HG02588 (cell line): ENCODE measurements at regions not wholly inside any gene's neighbourhood (a gene's known extent, or its start where the extent isn't known, plus 50 kb on each side); places are given as distances from the start of the nearest gene placed in this dataset.

Experiments
- ATAC-seq: cut with Tn5 transposase; IDR thresholded peaks from one replicate; pipeline ENCODE4 v1.9.1; 2021; ENCODE audit warnings: mild to moderate bottlenecking, moderate library complexity; ENCODE audit not compliant: unreplicated experiment

DNA sequence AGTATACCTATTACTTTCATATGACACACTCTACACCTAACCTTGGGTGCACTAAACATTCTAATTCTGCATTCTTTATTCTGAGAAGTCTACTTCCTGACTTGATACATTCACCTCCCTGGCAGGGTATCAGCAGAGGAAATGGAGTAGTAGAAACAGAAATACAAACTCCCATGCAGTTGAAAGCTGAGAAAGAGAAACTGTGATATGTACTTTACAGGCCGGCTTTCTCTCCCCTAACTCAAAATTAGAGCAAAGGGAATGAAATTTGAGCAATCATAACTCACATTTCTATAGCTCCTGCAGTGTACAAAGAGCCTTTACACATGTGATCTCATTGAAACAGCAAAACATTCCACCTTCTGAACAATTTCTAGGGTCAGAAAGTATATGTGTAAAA is 135.5 kb upstream of the COL8A1 start:
- ATAC-seq: no peak

DNA sequence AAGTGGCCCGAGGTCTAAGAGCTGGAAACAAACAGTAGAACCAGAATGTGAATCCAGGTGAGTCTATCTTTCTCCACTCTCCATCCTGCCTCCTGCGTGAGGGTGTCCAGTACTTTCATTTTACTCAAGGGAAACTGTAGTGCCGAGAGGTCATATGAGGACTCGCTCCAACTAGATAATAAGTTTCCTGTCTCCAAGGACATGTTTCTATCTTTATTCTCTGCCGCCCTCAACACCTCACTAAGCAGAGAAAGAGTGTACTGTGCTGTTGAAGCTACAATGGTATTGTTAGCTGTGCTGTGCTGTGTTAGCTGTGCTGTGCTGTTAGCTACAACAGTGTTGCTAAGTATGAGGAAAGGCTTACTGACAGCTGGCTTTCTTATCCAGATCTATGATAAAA is 137.9 kb upstream of the COL8A1 start:
- ATAC-seq: no peak

DNA sequence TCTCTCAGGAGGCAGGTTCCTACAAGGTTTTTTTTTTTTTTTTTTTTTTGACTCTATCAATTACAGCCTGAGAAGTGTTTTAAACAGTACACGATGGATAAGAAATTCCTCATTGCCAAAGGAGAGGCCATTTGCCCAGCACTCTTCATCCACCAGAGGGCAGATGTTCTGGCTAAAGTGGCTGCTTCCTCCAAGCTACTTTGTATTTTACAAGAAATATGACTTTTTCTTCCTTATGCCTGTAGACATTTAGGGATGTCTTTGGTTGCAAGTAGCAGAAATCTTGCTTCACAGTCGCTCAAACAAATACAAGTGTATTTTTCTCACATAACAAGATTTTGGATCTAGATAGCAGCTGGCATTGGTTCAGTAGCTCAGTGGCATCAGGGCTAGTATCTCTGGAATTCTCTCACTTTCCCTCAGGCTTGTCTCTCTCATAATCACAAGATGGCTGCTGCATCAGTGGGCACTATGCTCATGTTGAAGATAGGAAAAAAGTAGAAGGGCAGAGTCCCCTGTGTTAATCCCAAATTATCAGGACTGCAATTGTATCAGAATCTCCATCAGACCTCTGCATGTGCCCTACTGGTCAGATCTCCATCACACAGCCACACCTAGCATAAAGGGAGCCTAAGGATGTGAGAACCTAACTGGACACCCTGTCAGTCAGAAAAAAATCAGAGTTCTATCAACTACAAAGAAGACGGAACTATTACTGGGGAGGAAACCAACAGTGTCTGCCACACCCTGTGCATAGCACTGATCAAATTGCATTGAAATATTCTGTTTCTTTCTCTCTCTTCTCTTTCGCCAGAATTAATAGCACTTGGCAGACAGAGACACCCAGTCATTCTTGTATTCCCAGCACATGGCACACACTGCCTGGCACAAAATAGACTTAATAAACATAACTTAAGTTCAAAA is 138.9 kb upstream of the COL8A1 start:
- ATAC-seq: peak; percentile 55

DNA sequence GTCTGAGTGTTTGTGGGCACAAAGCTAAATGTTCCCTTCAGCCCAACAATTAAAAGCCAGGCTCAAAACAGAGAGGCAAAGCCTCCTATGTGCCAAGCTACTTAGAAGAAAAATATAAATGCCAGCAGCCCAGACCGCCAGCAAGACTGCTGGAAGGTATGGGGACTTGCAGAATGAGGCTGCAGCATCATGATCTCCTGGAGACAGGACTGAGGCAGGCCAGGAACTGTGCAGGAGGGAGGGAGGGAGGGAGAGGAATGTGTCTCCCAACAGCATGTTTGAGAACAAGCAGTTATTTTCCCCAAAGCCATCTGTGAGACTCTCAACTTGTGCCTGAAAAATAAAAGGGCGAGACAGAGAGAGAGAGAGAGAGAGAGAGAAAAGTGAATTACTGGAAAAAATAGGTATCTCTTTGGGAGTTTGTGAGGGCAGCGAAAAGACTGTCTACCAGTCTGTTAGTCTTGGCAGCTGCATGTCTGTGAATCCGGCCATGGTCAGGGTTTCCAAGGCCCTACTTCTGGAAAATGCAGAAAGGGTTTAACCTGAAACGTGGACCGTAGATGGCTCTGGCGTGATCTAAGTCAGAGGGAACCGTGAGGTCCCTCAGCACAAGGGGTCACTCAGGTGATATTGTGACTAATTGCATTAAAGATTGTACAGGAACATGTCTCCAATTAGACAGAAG is 139.7 kb upstream of the COL8A1 start:
- ATAC-seq: no peak

DNA sequence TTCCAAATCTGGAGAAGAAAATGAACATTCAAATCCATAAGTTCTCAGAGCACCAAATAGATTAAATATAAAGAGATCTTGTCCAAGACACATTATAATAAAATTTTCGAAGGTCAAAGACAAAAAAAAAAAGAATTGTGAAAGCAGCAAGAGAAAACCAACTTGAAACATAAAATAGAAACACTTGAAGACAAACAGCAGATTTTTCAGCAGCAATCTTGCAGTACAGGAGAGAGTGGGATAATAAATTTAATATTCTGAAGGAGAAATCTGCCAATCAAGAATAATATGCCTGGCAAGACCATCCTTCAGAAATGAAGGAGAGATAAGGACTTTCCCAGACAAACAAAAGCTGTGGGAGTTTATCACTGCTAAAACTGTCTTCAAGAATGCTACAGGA is 150.5 kb upstream of the COL8A1 start:
- no peak for ATAC-seq

DNA sequence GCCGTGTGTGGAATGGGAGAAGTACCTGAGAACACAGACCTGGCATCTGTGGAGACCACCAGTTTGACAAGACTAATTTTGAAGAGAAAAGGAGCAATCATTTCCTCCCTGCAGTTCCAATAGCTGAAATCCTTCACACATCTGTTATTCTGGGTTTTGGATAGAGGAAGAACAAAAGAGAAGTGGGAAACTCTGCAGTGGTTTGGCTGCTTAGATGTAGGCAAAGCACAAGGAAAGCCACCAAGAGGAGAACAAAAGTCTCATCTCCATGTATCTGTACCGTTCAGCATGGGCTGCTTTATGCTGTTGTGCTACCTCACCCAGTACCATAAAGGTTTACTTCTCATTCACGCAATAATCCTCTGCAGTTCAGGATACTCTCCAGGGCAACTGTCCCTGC is 153.1 kb upstream of the COL8A1 start:
- no peak for ATAC-seq

DNA sequence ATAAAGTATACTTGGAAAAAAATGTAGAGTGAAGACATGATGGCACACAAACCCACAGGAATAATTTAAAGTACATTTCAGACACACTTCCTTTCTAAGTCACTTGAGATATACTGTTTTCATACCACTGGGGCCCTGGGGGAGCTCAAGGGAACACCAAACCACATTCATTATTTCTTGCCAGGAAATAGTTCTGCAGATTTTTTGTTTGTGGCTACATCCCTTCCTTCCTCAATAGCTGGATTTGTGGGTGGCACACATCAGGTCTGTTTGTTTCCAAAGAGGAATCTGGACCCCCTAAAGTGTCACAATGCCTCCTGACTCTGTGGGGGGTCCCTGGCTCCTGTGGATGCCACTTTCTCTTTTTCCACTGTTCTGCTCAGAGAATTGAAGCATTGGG is 153.5 kb upstream of the COL8A1 start:
- ATAC-seq: no peak

DNA sequence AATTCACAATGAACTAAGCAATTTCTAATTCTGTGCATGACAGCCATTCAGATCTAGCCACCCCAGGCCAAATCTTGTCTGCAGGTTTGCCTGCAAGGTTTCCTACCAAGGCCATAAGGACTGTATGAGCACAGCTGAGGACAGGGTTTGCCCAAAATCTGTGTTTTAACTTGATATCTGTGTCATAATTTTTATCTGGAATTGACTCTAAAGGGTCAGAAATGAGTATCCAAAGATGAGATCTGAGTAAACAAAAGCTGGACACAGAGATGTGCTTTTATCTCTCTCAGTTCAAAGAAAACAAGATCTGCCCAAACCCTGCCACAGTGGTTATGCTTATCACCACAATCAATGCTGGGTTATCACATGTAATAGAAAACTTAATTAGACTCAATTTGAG is 154.6 kb upstream of the COL8A1 start:
- ATAC-seq: no peak

DNA sequence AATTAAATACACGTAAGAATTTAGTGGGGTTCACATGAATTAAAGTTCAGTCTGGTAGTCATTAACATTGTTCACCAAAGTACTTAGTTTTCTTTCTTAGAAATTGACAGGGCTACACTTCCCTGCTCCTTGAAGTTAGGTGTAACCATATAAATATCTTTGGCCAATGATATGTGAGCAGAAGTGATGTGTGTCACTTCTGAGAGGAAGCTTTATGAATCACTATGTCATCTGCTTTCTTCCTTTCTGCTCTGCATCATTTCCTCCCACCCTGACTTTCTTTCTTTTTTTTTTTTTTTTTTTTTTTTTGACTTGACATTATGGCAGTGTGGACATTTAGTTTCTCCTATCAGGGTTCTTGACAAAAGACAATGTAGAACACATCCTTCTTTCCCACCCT is 156.2 kb upstream of the COL8A1 start:
- no peak for ATAC-seq

DNA sequence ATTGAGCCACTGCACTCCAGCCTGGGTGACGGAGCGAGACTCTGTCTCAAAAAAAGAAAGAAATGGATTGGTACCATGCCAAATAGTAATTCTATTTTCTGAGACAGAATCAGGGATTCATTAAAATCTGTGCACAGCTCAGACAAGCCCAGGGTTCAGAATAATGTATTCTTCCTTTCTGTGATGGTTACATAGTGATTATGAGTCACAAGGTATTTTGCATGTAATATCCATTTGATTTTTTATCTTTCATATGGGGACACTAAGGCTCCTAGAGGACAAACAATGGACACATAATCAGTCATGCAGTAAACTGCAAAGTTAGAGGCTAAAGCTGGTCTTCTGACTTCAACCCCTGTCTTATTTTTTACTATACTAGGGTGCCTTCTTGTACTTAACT is 156.8 kb upstream of the COL8A1 start:
- ATAC-seq: no peak

DNA sequence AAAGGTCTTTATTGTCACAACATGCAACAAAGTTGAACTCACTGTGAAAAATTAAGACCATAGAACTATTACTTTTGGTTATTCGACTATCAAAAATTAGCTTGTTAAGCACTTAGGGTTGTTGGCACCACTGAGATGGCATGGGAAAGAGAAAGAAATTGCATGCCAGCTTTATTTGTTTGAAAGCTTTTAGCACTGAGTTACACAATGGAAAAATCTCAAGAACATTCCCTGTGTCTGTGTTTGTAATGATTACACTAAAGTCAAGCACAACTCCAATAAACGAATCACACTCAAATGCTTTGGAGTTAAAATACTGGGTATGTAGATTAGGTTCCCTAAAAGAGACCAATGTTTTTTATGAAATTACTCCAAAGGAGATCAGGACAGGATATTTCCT is 158.6 kb upstream of the COL8A1 start:
- ATAC-seq: no peak

DNA sequence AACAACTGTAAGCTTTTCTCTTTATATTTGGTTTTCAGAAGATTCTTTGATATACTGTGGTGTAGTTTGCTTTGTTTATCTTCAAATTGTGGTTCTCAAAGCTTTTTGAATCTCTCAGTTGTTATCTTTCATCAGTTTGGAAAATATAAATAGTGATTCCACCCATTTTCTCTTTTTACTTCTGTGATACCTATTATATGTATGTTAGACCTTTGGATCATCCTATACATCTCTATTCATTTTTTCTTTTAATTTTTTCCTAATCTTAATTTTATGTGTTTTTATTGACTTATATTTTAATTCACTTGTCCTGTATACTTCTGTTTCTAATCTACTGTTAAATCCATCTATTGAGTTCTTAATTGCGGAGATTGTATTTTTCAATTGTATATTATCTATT is 160.7 kb upstream of the COL8A1 start:
- no peak for ATAC-seq

DNA sequence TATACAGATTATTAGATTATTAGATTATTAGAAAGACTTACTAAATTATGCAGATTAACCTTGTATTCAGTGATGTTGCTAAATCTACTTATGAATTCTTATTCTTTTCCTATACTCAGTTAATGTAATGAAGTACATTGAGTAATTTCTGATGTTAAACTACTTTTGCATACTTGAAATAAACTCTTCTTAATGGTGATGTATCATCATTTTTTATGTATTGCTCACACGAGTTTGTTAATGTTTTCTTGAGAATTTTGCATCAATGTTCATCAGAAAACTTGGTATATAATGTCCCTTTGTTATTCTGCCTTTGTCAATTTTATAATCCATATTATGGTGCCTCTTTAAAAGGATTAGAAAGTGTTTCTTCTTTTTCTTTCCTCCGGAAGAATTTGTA is 163.2 kb upstream of the COL8A1 start:
- ATAC-seq: no peak

DNA sequence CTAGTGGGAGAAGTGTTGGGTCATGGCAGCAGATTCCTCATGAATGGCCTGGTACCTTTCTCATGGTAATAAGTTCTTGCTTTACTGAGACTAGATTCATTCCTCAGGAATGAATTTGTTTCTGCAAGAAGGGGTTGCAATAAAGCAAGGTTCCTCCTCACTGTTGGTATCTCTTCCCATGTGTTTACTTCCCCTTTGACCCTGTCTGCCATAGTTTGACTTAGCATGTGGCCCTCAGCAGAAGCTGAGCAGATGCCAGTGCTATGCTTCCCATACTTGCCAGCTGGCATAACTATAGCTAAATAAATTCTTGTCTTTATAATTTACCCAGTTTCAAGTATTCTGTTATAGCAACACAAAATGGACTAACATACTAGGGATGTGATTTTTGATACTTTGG is 163.6 kb upstream of the COL8A1 start:
- no peak for ATAC-seq

DNA sequence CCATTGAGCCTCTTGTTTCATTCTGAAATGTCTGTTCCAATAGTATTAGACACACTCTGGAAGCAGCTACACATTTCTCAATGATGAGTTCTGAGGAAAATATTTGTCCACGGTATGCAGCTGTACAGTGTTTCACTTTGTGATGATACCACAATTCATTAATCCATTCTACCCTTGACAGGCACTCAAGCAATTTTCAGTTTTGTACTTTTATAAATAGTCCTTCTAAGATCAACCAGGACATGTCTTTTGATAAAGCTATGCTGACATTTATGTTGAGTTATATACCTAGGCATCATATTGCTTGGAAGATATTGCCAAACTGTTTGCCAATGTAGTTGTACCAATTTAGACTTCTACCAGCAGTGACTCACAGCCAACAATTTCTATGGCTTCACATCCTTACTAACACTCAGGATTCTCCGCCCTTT is 165.1 kb upstream of the COL8A1 start:
- ATAC-seq: no peak

DNA sequence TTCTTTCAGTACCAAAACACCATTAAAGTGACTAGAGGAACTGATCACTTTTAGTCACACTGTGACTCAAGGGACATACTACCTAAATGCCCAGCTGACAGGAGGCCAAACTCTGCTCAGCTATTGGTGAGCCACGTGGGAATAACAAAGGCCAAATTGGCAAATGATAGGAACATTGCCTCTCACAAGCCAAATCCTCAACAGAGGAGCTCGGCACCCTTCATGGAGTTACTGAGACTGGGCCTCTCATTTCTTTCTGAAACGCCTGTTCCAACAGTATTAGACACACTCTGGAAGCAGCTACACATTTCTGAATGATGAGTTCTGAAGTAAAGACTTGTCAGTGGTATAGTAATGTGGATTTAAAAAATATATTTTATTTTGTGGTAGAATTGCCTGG is 166.0 kb upstream of the COL8A1 start:
- no peak for ATAC-seq

DNA sequence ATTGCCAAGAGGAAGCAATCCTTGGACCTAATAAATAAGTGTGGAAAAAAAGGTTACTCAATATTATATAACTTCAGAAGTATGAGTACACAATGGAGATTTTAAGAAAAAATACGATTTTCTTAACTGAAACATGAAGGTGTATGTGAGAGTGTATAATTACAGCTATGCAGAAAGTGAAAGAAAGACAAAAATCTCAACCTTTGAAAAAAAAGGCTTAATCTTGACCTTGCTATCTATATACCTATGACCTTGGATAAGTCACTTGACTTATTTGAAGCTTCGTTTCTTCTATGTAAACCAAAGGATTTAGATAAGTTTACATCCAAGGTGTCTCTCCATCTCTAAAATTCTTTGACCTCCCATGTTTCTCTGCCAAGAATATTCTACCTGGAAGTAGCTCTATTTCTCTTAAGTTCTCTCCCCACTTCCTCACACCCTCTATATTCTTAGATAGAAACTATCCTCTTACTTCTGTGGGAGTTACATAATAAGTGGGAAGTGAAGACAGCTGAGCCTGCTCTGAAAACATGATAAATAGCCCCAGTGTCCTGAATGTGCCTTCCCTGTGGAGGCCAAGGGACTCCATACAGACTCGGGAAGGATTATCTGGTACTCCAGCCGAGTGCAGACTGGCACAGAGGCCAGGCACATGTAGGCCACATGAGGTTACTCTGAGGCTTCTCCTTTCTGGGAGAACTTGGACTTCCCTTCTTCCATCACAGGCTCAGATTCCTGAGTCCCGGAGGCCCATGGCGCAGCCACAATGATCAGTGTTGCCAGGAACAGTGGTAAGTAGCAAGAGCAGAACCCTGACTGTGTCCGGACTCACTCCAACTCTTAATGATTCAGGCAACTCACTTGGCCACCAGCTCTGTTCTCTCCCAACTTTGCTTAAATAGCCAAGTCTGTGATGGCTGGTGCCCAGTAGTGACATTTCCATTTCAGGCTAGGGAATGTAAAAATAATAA is 166.8 kb upstream of the COL8A1 start:
- ATAC-seq: no peak

DNA sequence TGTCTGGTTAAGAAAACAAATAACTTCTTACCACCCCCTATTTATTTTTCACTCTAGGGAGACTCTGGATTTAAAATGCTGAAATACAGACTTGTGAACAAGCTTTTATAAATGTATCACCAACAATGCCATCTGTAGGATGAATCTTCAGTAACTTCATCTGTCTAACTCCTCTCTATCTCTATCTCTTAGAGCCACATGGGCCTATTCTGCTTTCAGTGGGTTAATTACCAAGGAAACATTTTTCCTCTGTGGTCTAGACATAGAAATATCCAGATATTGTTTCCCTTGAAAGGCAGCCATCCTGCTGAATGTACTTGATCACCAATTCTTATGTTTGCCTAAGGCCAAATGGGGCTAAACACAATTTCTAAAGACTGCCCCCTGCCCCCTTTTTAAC is 167.6 kb upstream of the COL8A1 start:
- no peak for ATAC-seq

DNA sequence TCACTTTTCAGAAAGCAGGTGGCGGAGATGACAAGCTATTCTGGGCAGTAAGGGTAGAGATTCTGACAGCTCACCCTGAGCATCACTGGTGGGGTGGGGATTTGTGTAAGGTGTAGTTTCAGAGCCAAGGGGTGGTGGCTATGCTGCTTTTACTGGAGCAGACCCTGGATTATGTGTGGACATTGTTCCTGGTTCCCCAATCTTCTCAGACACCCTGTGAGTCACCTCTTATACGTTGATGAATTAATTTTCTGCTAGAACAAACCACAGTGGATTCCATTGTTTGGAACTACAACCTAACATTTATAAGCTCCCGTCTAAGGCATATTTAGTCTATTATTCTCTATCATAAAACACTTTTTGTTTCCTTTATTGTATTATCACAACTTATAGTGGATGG is 169.5 kb upstream of the COL8A1 start:
- no peak for ATAC-seq

DNA sequence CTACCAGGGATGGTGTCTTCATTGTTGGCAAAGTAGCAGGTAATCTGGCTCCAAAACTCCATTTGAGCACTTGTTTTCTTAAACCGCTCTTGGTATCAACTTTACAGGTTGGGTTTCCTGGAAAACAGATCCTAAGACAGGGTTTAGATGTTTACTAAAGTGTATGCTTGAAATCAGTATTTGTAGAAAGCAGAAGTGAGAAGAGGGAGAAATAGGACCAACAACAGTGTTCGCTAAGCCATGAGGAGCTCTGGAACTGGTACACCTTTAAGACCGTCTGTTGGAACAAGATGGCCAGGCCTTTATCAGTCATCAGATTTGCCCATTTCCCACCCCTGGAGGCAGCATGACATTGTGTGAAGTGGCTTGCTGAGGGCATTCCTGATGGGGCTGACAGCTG is 171.0 kb upstream of the COL8A1 start:
- no peak for ATAC-seq

DNA sequence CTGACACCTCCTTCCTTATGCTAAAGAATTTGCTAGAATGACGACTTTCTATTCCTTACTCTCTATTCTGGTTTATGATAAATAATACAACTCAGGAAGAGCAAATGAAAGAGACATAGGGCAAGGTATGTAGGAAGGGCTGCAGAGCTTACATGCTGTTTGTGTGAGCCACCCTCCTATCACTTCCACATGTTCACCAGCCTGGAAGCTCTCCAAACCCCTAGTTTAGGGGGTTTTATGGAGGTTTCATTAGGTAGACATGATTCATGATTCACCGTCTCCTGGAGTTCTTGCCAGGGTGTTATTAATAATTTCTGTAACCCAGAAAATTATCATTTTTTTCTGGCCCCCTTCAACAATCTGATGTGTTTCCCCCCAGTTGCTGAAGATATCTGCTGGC is 172.1 kb upstream of the COL8A1 start:
- ATAC-seq: no peak
